ENCODE measurements at regions not wholly inside any gene's neighbourhood (a gene's known extent, or its start where the extent isn't known, plus 50 kb on each side); places are given as distances from the start of the nearest gene placed in this dataset.

- H3K4me3 ChIP-seq (ENCODE audit: low read length): no peak overlapping the region
- TF ChIP-seq CTCF (IDR thresholded peaks at IDR 0.05; ENCODE audit: low read depth, low read length): no peak
- TF ChIP-seq EZH2phosphoT487 (IDR thresholded peaks at IDR 0.05; ENCODE audit: low read depth): no peak
- H3K27me3 ChIP-seq (ENCODE audit: low read depth, low read length): no peaks in the 10 kb centered on the region
- no peaks in the 10 kb centered on the region for H3K4me1 ChIP-seq (ENCODE audit: low read length)
- no peak overlapping the region for H2AFZ ChIP-seq (ENCODE audit: low read depth, low read length)
- no peak overlapping the region for H3K9ac ChIP-seq (ENCODE audit: low read length)
- no peaks in the 10 kb centered on the region for H3K9me3 ChIP-seq (ENCODE audit: insufficient read depth, low read length)
- no peak overlapping the region for H3K4me2 ChIP-seq (ENCODE audit: low read length)
- H4K20me1 ChIP-seq (ENCODE audit: insufficient read depth, low read length): no peaks in the 10 kb centered on the region
- H3K79me2 ChIP-seq (ENCODE audit: low read length): no peaks in the 10 kb centered on the region
- no peaks in the 10 kb centered on the region for H3K36me3 ChIP-seq (replicated peaks; ENCODE audit: low read depth, low read length)
- no peak overlapping the region for H3K27ac ChIP-seq (ENCODE audit: low read length)
These were observed 237.2 kb upstream of the CDH6 start for GRCh38 chr5:30956251-30956650.

- no peak overlapping the region for H3K27ac ChIP-seq (ENCODE audit: low read length)
- no peak for TF ChIP-seq CTCF (IDR thresholded peaks at IDR 0.05; ENCODE audit: low read depth, low read length)
- TF ChIP-seq EZH2phosphoT487 (IDR thresholded peaks at IDR 0.05; ENCODE audit: low read depth): no peak
- no peak overlapping the region for H3K9ac ChIP-seq (ENCODE audit: low read length)
- H3K27me3 ChIP-seq (ENCODE audit: low read depth, low read length): no peaks in the 10 kb centered on the region
- H3K79me2 ChIP-seq (ENCODE audit: low read length): no peaks in the 10 kb centered on the region
- no peaks in the 10 kb centered on the region for H4K20me1 ChIP-seq (ENCODE audit: insufficient read depth, low read length)
- H3K4me3 ChIP-seq (ENCODE audit: low read length): no peak overlapping the region
- H3K36me3 ChIP-seq (replicated peaks; ENCODE audit: low read depth, low read length): no peaks in the 10 kb centered on the region
- no peak overlapping the region for H3K4me2 ChIP-seq (ENCODE audit: low read length)
- no peaks in the 10 kb centered on the region for H3K9me3 ChIP-seq (ENCODE audit: insufficient read depth, low read length)
- H2AFZ ChIP-seq (ENCODE audit: low read depth, low read length): no peak overlapping the region
- H3K4me1 ChIP-seq (ENCODE audit: low read length): no peaks in the 10 kb centered on the region
These were observed 256.4 kb upstream of the CDH6 start for GRCh38 chr5:30937070-30937469.

- Histone ChIP-seq H3K4me1 (ENCODE audit: low read length) (no peaks in the 10 kb centered on the region), H3K9ac (ENCODE audit: low read length) (no peak overlapping the region)
These were observed 259.9 kb upstream of the CDH6 start for GRCh38 chr5:30933599-30933998.

GRCh38 chr5:30932273-30933017, 261.0 kb upstream of the CDH6 start:
- Histone ChIP-seq H3K4me1 (ENCODE audit: low read length) (no peaks in the 10 kb centered on the region), H4K20me1 (ENCODE audit: insufficient read depth, low read length) (no peaks in the 10 kb centered on the region), H3K9me3 (ENCODE audit: insufficient read depth, low read length) (no peaks in the 10 kb centered on the region), H3K9ac (ENCODE audit: low read length) (no peak overlapping the region), H3K79me2 (ENCODE audit: low read length) (no peaks in the 10 kb centered on the region), H3K4me3 (ENCODE audit: low read length) (no peak overlapping the region), H3K27me3 (ENCODE audit: low read depth, low read length) (no peaks in the 10 kb centered on the region), H3K4me2 (ENCODE audit: low read length) (no peak overlapping the region), H3K27ac (ENCODE audit: low read length) (no peak overlapping the region), H2AFZ (ENCODE audit: low read depth, low read length) (no peak overlapping the region), H3K36me3 (replicated peaks; ENCODE audit: low read depth, low read length) (no peaks in the 10 kb centered on the region)
- TF ChIP-seq EZH2phosphoT487 (IDR thresholded peaks at IDR 0.05; ENCODE audit: low read depth): no peak

More at GRCh38 chr5:30933599-30933998, 259.9 kb upstream of the CDH6 start:
- Histone ChIP-seq H3K79me2 (ENCODE audit: low read length) (no peaks in the 10 kb centered on the region), H3K4me2 (ENCODE audit: low read length) (no peak overlapping the region), H3K36me3 (replicated peaks; ENCODE audit: low read depth, low read length) (no peaks in the 10 kb centered on the region), H2AFZ (ENCODE audit: low read depth, low read length) (no peak overlapping the region), H3K27me3 (ENCODE audit: low read depth, low read length) (no peaks in the 10 kb centered on the region), H3K9me3 (ENCODE audit: insufficient read depth, low read length) (no peaks in the 10 kb centered on the region), H3K27ac (ENCODE audit: low read length) (no peak overlapping the region), H3K4me3 (ENCODE audit: low read length) (no peak overlapping the region), H4K20me1 (ENCODE audit: insufficient read depth, low read length) (no peaks in the 10 kb centered on the region)
- TF ChIP-seq CTCF (IDR thresholded peaks at IDR 0.05; ENCODE audit: low read depth, low read length) (no peak), EZH2phosphoT487 (IDR thresholded peaks at IDR 0.05; ENCODE audit: low read depth) (no peak)

Measured in OCI-LY3 (cell line).